IPS-15b (cell line): ENCODE measurements at regions not wholly inside any gene's neighbourhood (a gene's known extent, or its start where the extent isn't known, plus 50 kb on each side); places are given as distances from the start of the nearest gene placed in this dataset.

Experiments used
- H3K27me3 ChIP-seq: one replicate; pipeline ENCODE4 v1.6.1; 2013; ENCODE audit warnings: low read length; ENCODE audit not compliant: control insufficient read depth, insufficient read depth
- H3K36me3 ChIP-seq: one replicate; pipeline ENCODE4 v1.6.1; 2013; ENCODE audit warnings: low read length; ENCODE audit not compliant: control insufficient read depth, insufficient read depth
- H3K4me1 ChIP-seq: one replicate; pipeline ENCODE4 v1.6.1; 2013; ENCODE audit warnings: mild to moderate bottlenecking, low read length; ENCODE audit not compliant: control insufficient read depth, insufficient read depth
- H3K4me3 ChIP-seq: one replicate; pipeline ENCODE4 v1.5.1; 2013; ENCODE audit warnings: low read depth, low read length
- H3K9ac ChIP-seq: one replicate; pipeline ENCODE4 v1.6.1; 2013; ENCODE audit warnings: low read depth, mild to moderate bottlenecking, low read length
- H3K9me3 ChIP-seq: one replicate; pipeline ENCODE4 v1.6.1; 2013; ENCODE audit warnings: mild to moderate bottlenecking, low read length; ENCODE audit not compliant: control insufficient read depth, insufficient read depth

DNA sequence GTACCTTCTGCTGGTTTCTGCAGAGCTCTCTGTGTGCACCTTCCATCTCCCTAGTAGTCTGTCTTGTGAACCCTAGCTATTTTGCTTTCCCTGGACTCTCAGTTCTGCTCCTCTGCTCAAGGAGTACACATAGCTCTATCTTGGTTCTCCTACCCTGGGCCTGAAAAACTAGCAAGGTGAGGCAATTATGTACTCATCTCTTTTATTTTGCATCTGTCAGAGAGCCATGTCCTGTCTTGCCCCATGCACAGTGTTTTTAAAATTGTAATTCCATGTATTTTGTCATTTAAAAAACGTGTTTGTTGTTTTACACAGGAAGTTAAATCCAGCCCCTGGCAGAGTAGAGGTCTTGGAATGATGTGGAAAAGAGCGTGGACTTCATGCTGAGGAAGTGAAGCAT lies 684.9 kb upstream of the CPEB2 start:
- H3K27me3 ChIP-seq: no peaks in the 10 kb centered on the region
- no peaks in the 10 kb centered on the region for H3K9me3 ChIP-seq
- no peak overlapping the region for H3K4me3 ChIP-seq
- H3K36me3 ChIP-seq: no peaks in the 10 kb centered on the region
- H3K9ac ChIP-seq: no peak overlapping the region
- H3K4me1 ChIP-seq: no peaks in the 10 kb centered on the region

DNA sequence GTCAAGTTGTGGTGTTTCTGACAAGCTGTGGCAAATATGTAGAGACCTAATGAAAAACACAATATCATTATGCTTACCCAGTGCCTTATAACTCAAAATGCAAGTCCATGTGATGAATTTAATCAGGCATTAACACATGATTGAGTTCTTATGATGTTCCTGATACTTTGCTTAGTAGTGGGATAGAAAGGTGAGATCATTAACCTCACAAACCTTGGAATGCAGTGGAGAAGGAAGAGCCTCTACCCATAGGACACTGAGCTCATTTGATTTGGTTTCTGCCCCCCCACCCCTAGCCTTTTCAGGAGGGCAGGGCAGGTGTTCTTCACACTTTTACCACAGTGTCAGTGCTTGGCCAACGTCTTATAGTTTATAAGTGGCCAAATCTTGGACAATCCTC lies 683.6 kb upstream of the CPEB2 start:
- H3K4me1 ChIP-seq: no peaks in the 10 kb centered on the region
- no peaks in the 10 kb centered on the region for H3K27me3 ChIP-seq
- no peaks in the 10 kb centered on the region for H3K9me3 ChIP-seq
- H3K9ac ChIP-seq: no peak overlapping the region
- H3K4me3 ChIP-seq: no peak overlapping the region
- no peaks in the 10 kb centered on the region for H3K36me3 ChIP-seq

DNA sequence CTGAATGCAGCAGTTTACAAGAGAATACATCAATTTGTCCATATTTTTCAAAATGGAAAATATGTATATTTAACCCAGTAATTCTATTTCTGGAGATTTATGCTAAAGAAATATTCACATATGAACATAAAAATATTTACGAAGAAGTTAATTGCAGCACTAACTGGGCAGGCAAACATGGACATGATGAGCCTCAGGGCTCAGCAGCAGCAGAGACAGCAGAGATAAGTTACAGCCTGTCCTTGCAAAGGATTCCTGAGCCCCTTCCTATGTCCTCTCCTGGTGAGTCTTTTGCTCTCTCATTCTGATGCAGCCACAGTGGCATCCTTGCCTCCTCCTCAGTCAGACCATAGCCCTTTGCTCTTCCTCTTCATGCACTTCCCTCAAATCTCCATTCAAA lies 680.6 kb upstream of the CPEB2 start:
- Histone ChIP-seq H3K4me1 (no peaks in the 10 kb centered on the region), H3K9ac (no peak overlapping the region), H3K27me3 (no peaks in the 10 kb centered on the region), H3K36me3 (no peaks in the 10 kb centered on the region), H3K9me3 (no peaks in the 10 kb centered on the region), H3K4me3 (no peak overlapping the region)

DNA sequence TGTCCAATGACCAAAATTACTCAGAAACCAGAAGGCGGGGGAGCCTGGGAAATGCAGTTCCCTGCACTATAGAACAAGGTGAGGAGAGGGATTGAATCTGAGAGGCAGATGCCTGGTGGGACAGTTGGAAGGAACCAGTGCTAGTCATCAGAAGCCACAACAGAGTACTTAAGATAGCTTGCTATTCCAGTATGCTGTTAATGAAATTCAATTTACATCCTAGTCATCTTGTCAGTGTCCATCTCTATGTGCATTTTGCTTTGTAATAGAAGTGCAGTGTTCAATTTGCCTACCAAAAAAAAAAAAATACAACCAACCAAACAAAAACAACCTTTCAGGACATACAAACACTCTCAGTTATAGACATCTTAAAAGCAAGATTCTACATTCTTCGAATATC lies 679.1 kb upstream of the CPEB2 start:
- Histone ChIP-seq H3K4me3 (no peak overlapping the region), H3K27me3 (no peaks in the 10 kb centered on the region), H3K9ac (no peak overlapping the region), H3K9me3 (no peaks in the 10 kb centered on the region), H3K4me1 (no peaks in the 10 kb centered on the region), H3K36me3 (no peaks in the 10 kb centered on the region)

DNA sequence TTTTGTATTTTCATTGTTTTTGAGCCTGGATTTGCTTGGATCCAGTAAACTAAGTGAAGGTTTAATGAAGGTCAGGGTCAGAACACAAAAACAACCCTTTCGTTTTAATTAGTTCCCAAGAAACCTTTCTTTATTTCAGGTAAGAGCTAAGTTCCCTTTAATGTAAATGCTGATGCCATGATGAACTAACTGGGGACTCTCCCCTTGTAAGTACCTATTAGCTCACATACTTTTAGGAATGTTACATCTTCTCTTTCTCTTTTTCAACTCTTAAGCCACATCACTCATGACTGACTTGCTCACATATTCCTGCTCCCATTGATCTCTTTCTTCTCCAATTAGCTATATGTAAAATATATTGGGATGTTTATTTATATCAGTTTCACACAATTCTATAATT lies 673.1 kb upstream of the CPEB2 start:
- no peaks in the 10 kb centered on the region for H3K9me3 ChIP-seq
- no peaks in the 10 kb centered on the region for H3K4me1 ChIP-seq
- no peaks in the 10 kb centered on the region for H3K36me3 ChIP-seq
- H3K27me3 ChIP-seq: no peaks in the 10 kb centered on the region
- no peak overlapping the region for H3K4me3 ChIP-seq
- H3K9ac ChIP-seq: no peak overlapping the region

DNA sequence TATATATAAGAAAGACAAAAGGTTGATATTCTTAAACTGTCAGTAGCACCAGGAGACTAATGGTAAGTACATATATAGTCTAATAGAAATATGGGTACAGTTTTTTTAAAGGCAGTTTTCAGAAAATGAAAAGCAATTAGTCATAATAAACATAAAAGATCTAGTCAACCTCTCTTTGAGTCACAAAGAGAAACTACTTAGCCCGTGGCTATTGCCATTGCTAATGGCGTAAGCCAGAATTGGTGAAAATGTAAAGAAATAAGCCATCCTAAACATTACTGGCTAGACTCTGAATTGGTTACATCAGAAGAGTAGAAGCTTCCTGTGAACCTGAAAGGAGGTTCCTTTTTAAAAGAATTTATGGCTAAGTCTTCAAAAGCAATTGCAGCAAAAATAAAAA lies 668.7 kb upstream of the CPEB2 start:
- no peaks in the 10 kb centered on the region for H3K27me3 ChIP-seq
- no peaks in the 10 kb centered on the region for H3K36me3 ChIP-seq
- H3K9me3 ChIP-seq: no peaks in the 10 kb centered on the region
- H3K9ac ChIP-seq: no peak overlapping the region
- H3K4me3 ChIP-seq: no peak overlapping the region
- peaks cover 3% of the 10 kb centered on the region for H3K4me1 ChIP-seq

DNA sequence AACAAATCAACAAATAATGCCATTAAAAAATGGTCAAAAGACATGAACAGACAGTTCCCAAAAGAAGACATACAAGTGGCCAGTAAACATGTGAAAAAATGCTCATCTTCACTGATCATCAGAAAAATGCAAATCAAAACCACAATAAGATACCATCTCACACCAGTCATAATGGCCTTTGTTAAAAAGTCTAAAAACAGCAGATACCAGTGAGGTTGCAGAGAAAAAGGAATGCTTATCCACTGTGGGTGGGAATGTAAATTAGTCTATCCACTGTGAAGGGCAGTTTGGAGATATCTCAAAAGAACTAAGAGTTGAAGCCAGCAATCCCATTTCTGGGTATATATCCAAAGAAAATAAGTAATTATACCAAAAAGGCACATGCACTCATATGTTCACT lies 668.1 kb upstream of the CPEB2 start:
- no peaks in the 10 kb centered on the region for H3K9me3 ChIP-seq
- no peaks in the 10 kb centered on the region for H3K27me3 ChIP-seq
- H3K36me3 ChIP-seq: no peaks in the 10 kb centered on the region
- peaks cover 3% of the 10 kb centered on the region for H3K4me1 ChIP-seq
- no peak overlapping the region for H3K9ac ChIP-seq
- H3K4me3 ChIP-seq: no peak overlapping the region

DNA sequence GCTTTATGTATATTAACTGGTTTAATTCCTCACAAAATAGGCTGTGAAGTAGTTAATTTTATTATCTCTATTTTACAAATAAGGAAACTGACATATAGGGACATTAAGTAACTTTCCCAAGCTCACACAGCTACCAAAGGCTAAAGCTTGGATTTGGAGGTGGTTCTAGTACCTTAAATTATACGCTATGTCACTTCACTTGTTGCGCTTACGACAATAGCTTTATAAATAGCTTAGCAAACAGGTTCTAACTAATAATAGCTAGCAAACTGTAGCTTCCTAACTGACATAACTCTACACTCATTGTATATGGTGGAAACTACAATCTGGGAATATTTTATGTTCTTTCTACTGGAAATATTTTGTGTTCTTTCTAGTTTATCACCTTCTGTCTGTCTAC lies 666.4 kb upstream of the CPEB2 start:
- Histone ChIP-seq H3K4me1 (peaks cover 10% of the 10 kb centered on the region), H3K36me3 (no peaks in the 10 kb centered on the region), H3K27me3 (no peaks in the 10 kb centered on the region), H3K9ac (no peak overlapping the region), H3K9me3 (no peaks in the 10 kb centered on the region), H3K4me3 (no peak overlapping the region)

DNA sequence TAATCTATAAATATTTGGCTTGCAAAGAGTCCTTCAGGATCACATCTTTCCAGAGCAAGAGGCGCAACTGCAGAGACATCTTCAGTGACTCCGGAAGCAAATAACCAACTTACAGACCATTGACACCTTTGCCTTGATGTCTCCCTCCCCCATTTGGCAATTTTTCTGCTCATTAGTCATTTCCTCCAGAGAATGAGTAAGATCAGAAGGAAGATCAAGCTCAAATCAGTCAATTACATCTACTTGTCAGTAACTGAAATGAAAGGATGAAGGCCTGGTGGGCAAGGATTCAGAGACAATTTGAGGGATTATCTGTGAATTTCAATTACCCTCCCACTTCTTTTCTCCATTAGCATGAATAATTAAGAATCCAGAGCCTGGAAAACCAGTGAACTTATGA lies 665.6 kb upstream of the CPEB2 start:
- H3K27me3 ChIP-seq: no peaks in the 10 kb centered on the region
- peaks cover 10% of the 10 kb centered on the region for H3K4me1 ChIP-seq
- no peak overlapping the region for H3K9ac ChIP-seq
- H3K4me3 ChIP-seq: no peak overlapping the region
- H3K36me3 ChIP-seq: no peaks in the 10 kb centered on the region
- H3K9me3 ChIP-seq: no peaks in the 10 kb centered on the region

DNA sequence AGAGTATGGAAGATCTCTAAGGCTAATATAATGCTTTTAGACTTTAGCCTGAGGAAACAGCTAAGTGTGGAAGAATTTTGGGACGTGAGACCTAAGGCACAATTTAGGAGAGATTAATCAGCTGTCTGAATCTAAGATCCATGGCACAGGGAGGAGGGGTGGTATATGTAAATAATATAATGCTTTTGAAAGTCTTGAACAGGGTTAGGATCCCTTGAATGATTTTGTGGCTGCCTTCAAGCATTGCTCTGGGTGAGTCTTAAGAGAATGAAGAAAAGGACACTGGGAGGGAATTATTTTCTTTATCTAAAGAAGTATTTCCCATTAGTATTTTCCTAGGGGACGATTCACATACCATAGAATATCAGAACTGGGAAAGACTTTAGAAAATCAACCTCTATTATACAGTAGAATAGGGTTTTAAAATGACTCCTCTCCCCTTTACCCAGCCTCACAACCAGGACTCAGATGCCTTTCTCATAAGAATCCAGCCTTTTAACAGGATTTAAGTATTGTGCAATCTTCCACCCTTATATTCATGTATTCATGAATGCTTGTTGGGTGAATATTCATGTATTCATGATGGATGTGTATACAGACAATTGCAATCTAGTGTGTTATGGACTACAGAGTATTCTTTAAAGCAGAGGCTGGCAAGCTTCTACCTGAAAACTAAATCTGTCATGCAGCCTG lies 664.2 kb upstream of the CPEB2 start:
- Histone ChIP-seq H3K9ac (no peak overlapping the region), H3K36me3 (no peaks in the 10 kb centered on the region), H3K27me3 (no peaks in the 10 kb centered on the region), H3K9me3 (no peaks in the 10 kb centered on the region), H3K4me3 (no peak overlapping the region), H3K4me1 (peaks cover 10% of the 10 kb centered on the region)

DNA sequence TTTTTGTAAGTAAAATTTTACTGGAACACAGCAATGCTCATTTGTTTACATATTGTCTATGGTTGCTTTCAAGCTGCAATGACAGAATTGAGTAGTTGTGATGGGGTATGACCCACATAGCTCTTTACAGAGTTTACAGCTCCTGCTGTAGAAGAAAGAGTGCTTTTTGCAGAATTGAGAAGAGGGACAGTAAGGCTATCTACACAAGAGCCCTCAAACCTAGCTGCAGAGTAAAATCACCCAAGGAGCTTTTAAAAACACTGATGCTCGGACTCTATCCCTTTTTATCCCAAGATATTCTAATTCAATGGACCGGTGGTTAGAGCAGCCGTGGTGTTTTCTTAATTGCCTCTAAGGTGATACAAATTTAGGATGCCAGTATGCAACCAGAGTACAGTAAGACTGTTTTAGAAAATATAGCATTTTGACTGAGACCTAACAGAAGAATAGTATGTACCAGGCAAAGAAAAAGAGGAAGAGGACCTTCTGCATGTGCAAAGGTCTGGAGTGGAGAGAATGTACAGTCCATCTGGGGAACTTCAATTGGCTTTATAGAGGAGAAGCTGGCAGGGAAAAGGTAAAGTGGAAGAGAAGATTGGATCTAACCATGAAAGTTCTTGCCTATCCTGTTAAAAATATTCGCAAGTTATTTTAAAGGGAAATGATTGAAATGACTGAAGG lies 663.6 kb upstream of the CPEB2 start:
- Histone ChIP-seq H3K9ac (no peak overlapping the region), H3K36me3 (no peaks in the 10 kb centered on the region), H3K27me3 (no peaks in the 10 kb centered on the region), H3K4me3 (no peak overlapping the region), H3K4me1 (peaks cover 10% of the 10 kb centered on the region), H3K9me3 (no peaks in the 10 kb centered on the region)

DNA sequence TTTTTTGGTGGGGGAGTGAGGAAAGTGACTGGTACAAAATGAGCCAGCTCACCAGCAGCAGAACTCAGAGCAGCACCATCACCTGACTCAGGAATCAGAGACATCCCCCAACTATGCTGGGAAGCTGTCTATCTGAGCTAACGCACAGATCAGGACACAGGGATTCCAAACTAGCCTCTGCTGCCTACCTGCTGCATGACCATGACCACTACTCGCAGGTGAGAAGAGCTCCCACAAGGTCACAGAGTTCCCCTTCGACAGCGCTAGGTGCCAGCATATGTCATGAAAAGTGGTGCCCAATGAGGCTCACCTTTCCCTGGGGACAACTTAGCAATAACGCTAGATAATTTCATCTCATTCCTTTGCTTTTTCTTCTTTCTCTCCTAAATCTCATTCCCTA lies 662.6 kb upstream of the CPEB2 start:
- Histone ChIP-seq H3K27me3 (no peaks in the 10 kb centered on the region), H3K9ac (no peak overlapping the region), H3K36me3 (no peaks in the 10 kb centered on the region), H3K4me1 (peaks cover 10% of the 10 kb centered on the region), H3K9me3 (no peaks in the 10 kb centered on the region), H3K4me3 (no peak overlapping the region)
